ENCODE measurements at regions not wholly inside any gene's neighbourhood (a gene's known extent, or its start where the extent isn't known, plus 50 kb on each side); places are given as distances from the start of the nearest gene placed in this dataset.
"Not testable (repeated sequence)": the region's sequence is repeated elsewhere in the genome, so short reads cannot be mapped to it uniquely, and the experiment has no call there.

GRCh38 chr20:24840121-24840713 lies 108.9 kb upstream of the CST7 start:
- no peak for DNase-seq

- DNase-seq = no peak
Observed at GRCh38 chr20:24842274-24842917, 106.7 kb upstream of the CST7 start.

DNA sequence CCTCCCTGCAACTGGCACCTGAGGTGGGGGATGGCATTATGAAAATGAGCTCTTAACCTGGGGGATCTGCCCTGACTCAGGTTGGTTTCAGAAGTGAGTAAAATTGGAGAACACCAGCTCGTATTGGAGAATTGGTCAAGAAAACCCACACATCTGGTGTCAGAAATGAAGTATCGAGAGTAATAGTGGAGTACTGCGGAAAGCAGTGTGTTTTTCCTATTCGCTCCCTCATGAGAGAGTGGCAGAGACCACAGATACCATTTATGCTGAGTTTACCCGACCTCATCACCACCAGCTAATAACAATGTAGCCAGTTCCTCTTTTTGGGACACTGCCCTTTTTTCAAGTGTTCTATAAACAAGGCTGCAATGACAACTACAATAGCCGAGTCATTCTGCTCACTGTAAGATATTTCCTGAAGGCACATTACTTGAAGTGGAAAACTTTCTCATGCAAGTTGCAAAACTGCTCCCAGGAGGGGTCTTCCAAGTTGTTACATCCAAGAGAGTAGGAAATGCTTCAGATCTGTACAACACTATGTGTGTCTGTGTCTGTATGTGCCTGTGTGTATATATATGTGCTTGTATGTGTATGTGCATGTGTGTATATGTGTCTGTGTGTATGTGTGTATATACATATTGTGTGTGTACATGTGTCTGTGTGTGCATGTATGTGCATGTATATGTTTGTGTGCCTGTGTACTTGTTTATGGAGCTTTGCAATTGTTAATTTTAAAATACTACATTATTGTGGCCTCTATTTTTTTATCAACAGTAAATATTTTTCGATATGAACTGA lies 106.0 kb upstream of the CST7 start:
- DNase-seq = no peak

DNA sequence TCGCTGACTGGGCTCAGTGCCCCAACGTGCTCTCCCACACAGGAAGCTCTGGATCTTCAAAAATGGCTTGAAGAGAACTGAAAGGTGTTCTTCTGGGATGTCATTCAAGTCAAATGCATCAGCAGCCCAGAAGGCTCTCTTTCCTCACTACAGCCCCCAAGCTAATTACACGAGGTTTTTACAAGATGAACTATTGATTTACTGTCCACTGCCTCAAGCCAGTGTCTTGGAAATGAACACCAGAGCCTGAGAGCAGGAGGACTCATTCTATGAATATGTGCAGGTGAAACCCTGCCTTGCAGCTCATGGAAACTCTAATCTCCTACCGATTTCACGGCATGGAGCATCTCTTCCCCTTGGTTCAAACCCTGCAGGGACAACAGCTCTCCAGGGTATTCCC lies 98.9 kb upstream of the CST7 start:
- no peak for DNase-seq

- DNase-seq = no peak
Observed at GRCh38 chr20:24851346-24852019, 97.6 kb upstream of the CST7 start.

DNA sequence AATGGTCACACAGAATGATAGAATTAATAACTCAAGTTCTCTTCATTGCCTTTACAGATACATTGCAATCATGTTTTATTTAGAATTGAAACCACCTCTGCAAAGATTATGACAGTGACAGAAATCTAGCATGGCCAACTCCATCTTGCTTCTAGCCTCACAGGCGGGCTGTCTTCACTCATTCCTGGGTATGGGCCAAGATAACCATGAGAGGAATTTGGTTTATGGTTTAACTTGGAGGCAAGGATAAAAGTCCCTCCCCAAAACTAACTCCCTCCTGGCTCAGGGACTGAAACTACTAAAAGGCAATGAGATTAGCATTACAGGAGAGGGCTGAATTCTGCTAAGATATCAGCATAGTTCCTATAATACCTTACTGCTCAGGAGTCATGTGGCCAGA lies 95.2 kb upstream of the CST7 start:
- no peak for DNase-seq

DNA sequence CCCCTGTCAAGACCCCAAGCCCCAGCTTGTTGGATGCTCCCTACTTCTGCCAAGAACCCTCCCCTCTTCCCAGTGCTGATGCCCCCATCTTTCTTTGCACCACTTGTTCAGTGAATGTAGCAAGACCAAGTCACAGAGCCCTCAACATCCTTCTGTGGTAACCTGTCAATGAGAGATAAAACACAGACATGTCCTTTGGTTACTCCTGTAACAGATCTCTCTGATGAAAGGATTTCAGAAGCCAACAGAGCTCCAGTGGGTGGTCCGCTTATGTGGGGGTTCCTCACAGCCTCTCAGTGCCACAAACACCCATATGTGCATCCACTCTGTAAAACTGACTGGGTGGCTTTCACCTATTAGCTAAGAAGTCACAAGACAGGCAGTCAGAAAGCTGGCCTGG lies 93.2 kb upstream of the CST7 start:
- no peak for DNase-seq

DNA sequence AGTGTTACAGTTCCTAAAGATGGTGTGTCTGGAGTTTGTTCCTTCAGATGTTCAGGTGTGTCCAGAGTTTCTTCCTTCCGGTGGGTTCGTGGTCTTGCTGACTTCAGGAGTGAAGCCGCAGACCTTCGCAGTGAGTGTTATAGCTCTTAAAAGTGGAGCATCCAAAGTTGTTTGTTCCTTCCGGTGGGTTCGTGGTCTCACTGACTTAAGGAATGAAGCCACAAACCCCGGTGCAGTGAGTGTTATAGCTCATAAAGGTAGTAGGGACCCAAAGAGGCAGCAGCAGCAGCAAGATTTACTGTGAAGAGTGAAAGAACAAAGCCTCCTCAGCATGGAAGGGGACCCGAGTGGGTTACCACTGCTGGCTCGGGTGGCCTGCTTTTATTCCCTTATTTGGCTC lies 90.6 kb upstream of the CST7 start:
- DNase-seq = not testable (repeated sequence)

DNA sequence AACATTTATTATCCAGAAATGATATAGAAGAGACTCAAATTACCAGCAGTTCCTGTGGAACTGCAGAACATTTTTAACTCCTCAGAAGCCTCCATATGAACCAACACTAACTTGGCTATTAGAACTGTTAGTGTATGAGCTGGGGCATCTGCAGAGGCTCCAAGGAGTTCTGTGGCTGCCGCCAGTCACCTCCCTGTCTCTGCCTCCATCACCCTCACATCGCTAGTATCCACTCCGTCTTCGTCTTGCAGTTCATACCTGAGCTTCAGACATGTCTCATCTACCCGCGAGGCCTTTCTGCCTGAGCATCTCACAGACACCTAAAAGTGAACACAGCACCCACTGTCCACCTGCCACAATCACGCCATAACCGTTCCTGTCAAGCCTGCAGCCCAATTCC lies 89.5 kb upstream of the CST7 start:
- no peak for DNase-seq

GRCh38 chr20:24862186-24862585 lies 86.9 kb upstream of the CST7 start:
- no peak for DNase-seq

DNA sequence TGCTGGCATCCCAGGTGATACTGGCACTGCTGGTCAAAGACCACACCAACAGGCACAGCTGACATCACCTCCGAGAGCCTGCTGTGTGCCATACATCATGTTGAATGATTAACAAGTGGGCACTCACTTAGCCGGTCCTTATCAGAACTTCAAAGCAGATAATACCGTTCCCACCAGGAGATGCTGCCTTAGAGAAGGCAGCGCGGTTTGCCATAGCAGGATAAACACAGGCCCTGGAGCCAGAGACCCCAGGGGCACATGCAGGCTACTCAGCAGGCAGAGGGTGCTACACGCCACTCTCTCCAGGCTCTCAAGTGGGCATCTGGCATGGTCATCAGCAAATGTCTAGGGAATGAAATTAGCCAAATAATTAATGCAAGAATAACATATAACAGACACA lies 86.5 kb upstream of the CST7 start:
- no peak for DNase-seq

DNA sequence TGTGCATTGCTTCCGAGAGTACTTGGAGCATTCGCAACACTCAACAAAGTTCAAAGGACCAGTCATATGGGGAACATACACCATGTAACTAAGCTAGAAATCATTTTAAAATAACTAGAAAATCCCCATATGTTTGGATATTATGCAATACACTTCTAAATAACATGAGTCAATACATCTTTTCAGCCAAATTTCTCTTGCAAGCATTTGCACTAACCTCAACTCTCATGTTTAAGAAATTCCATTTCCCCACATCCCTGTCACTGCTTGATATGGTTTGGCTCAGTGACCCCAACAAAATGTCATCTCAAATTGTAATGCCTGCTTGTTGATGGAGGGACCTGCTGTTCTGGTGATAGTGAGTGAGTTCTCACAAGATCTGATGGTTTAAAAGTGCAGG lies 85.7 kb upstream of the CST7 start:
- no peak for DNase-seq

- no peak for DNase-seq
Observed at GRCh38 chr20:24866008-24866407, 83.1 kb upstream of the CST7 start.

DNA sequence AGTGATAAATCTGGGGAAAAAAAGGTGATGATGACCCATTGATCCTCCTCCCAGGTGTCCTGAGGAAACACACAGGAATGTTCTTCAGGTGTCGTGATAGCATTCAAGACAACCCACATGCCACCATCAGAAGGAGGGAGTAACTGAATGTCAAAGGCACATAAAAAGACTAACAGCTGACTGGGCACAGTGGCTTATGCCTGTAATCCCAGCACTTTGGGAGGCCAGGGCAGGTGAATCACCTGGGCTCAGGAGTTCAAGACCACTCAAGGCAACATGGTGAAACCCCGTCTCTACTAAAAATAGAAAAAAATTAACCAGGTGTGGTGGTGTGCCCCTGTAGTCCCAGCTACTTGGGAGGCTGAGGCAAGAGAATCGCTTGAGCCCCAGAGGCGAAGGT lies 82.3 kb upstream of the CST7 start:
- no peak for DNase-seq

GRCh38 chr20:24867556-24867955 lies 81.5 kb upstream of the CST7 start:
- DNase-seq = no peak

- DNase-seq = no peak
Observed at GRCh38 chr20:24868396-24868927, 80.6 kb upstream of the CST7 start.

- DNase-seq = no peak
Observed at GRCh38 chr20:24868959-24869358, 80.1 kb upstream of the CST7 start.

GRCh38 chr20:24870057-24870456 lies 79.0 kb upstream of the CST7 start:
- DNase-seq = no peak

DNA sequence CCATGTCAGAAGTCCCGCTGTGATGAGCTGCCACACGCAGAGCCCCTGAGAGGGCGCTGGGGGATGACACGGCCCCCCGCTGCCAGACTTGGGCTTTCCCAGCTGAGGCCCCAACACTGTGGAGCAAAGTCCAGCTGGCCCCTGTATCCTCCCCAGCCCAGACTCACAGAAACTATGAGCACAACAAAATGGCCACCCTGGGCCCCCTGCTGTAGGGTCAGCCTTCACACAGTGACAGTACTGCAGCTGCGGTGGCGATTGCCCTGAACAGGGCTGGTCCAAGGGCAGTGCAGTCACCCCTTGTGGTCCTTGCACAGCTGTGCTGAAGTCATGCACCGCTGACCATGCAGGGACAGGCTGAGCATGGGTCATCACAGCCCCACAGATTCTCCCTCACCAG lies 78.2 kb upstream of the CST7 start:
- no peak for DNase-seq

- no peak for DNase-seq
Observed at GRCh38 chr20:24871480-24872213, 77.4 kb upstream of the CST7 start.

DNA sequence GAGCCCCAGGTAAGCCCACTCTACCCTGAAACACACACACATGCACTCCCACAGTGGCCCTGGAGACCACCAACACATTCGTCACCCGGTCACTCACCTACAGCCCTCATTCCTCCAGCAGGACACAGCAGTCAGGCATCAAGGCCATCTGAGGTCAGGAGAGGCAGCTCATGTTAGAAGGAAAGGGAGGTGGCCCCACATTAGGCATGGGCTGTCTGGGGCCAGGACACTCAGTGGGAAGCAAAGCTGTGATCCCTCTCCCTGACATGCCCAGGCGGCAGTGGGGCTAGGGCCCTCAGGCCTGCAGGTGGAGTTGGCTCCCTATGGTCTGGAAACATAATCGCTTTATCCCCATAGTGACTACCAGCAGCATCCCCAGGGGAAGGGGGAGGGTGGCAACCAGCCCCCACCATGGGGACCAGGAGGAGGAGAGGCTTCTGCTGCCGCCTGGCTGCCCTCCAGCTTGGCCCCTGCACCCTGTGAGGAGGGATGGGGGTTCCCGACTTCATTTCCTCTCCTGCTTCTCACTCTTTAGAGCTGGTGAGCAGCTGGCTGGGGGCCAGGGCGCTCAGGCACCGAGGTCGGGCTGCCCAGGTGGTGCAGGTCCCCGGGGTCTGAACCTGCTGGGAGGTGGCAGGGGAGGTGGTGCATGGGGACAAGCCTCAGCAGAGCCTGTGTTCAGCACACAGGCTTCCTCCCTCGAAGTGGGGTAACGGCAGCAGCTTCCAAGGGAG lies 76.6 kb upstream of the CST7 start:
- peak; percentile 79 for DNase-seq

GRCh38 chr20:24873025-24873620 lies 75.9 kb upstream of the CST7 start:
- no peak for DNase-seq

All from NCI-H1436 (cell line).